ENCODE measurements at regions not wholly inside any gene's neighbourhood (a gene's known extent, or its start where the extent isn't known, plus 50 kb on each side); places are given as distances from the start of the nearest gene placed in this dataset.

DNA sequence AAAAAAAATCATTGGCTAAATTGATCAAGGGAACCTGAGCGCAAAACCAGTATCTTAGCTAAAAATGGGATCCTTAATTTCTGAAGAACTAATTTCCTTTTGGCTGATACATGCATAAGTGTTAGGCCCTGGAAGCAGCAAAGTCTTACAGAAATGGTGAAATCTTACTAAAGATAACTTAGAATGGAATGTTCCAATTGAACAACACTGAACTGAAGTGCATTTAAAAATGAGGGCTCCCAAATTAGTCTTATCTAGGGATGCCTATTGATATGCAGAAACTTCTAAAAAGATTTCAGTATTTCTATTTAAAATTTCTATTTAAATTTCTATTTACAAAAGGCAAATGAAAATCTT, 120.7 kb upstream of the BANK1 start:
- WGBS, 2 donors: 93 to 97% methylated on average over 1 of the region's 1 CpG
- H3K4me3 ChIP-seq (ENCODE audit: low read depth, poor library complexity, severe bottlenecking): no peak overlapping the region
- TF ChIP-seq POLR2A (IDR thresholded peaks at IDR 0.05): no peak
- intact Hi-C loops (cut with DNase I; ENCODE audit: low total_unique reads): no loop called here
- DNase-seq (ENCODE audit: low spot score in 2 of 2): no peak

DNA sequence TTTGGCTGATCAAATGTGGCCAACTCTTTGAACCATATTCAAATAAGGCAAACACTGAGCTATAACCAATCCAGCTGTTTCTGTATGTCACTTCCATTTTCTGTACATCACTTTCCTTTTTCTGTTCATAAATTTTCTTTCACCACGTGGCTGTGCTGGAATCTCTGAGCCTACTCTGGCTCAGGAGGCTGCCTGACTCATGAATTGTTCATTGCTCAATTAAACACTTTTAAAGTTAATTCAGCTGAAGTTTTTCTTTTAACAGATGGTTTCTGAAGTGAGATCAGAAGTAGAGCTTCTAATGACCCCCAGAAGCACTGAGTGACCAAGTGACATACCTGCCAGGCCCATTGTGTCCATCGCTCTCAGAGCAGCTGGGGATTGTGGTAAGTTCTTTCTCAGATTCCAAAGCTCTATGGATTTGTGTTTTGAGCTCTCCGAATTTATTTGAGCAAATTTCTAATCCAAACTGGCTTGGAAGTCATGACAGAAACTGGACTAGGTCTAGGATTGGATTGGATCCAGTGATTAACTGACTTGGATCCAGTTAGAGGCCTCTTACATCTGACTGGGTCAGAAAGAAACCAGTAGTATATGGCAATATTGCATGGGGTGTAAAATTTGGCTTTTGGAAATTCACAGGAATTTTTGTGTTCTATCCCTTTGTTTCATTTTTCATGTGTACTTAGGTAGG, 121.2 kb upstream of the BANK1 start:
- intact Hi-C loops (cut with DNase I; ENCODE audit: low total_unique reads): no loop called here
- TF ChIP-seq POLR2A (IDR thresholded peaks at IDR 0.05): no peak
- TF ChIP-seq, protein P1, sequence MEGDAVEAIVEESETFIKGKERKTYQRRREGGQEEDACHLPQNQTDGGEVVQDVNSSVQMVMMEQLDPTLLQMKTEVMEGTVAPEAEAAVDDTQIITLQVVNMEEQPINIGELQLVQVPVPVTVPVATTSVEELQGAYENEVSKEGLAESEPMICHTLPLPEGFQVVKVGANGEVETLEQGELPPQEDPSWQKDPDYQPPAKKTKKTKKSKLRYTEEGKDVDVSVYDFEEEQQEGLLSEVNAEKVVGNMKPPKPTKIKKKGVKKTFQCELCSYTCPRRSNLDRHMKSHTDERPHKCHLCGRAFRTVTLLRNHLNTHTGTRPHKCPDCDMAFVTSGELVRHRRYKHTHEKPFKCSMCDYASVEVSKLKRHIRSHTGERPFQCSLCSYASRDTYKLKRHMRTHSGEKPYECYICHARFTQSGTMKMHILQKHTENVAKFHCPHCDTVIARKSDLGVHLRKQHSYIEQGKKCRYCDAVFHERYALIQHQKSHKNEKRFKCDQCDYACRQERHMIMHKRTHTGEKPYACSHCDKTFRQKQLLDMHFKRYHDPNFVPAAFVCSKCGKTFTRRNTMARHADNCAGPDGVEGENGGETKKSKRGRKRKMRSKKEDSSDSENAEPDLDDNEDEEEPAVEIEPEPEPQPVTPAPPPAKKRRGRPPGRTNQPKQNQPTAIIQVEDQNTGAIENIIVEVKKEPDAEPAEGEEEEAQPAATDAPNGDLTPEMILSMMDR (IDR thresholded peaks at IDR 0.05): no peak
- 66 to 70% methylated on average over 3 of the region's 3 CpGs for WGBS, 2 donors
- H3K4me3 ChIP-seq (ENCODE audit: low read depth, poor library complexity, severe bottlenecking): no peak overlapping the region
- DNase-seq (ENCODE audit: low spot score in 2 of 2): no peak

DNA sequence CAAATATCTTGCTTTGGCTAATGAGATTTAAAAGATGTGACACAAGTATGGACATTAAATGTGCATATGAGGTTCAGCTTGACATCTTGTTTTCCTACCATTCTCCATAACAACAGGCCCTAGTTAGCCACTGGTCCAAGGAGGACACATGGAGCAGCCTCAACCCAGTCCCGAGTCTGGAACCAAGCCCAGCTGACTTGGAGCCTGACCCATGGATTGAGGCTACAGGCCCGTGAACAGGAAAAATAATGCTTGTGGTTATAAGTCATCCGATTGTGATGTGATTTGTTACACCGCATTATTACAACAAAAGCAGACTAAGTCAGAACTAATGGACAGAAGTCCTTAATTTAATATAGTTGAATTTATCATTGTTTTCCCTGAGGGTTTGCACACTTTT, 123.2 kb upstream of the BANK1 start:
- DNase-seq (ENCODE audit: low spot score in 2 of 2): no peak
- TF ChIP-seq, protein P1 (IDR thresholded peaks at IDR 0.05): no peak
- TF ChIP-seq POLR2A (IDR thresholded peaks at IDR 0.05): no peak
- no peak overlapping the region for H3K4me3 ChIP-seq (ENCODE audit: low read depth, poor library complexity, severe bottlenecking)
- intact Hi-C loops (cut with DNase I; ENCODE audit: low total_unique reads): no loop called here
- 76 to 82% methylated on average over 4 of the region's 4 CpGs for WGBS, 2 donors

DNA sequence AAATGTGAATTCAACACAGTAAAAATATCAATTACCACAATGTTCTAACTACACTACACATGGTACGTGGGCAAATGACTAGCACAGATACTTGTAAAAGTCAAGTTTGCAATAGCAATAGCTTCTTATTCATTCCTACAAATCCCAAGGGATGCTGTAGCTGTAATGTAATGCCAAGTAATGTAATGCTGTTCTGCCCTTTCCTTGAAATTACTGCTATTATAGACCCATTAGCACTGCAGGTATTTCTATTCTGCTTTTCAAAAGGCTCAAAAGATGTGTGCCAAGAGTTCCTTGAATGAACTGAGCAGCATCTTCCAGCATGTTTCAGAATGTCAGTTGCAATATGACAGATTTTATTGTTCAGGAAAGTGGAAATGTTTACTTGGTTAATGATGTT, 129.9 kb upstream of the BANK1 start:
- 49 to 83% methylated on average over 1 of the region's 1 CpG for WGBS, 2 donors
- intact Hi-C loops (cut with DNase I; ENCODE audit: low total_unique reads): no loop called here
- no peak for DNase-seq (ENCODE audit: low spot score in 2 of 2)
- no peak overlapping the region for H3K4me3 ChIP-seq (ENCODE audit: low read depth, poor library complexity, severe bottlenecking)
- TF ChIP-seq POLR2A (IDR thresholded peaks at IDR 0.05): no peak
- TF ChIP-seq, protein P1 (IDR thresholded peaks at IDR 0.05): no peak

DNA sequence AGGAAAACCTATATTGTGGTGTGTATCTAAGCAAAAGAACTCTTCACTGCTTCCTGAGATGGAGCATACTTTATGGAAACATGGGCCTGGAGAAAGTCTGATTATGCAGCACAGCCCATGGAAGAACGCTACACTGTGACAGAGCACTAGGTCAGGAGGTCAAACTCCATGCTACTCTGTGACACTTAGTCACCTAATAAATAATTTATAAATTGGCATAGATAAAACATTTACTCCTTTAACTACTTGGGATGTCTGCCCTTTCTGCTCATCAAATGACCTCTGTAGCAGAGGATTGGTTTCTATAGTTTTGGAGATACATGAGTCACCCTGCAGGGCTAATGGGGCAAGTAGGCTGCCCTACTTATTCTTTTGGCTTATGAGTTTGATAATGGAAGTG, 134.7 kb upstream of the BANK1 start:
- WGBS, 2 donors: 60 to 67% methylated on average over 1 of the region's 1 CpG
- no peak overlapping the region for H3K4me3 ChIP-seq (ENCODE audit: low read depth, poor library complexity, severe bottlenecking)

DNA sequence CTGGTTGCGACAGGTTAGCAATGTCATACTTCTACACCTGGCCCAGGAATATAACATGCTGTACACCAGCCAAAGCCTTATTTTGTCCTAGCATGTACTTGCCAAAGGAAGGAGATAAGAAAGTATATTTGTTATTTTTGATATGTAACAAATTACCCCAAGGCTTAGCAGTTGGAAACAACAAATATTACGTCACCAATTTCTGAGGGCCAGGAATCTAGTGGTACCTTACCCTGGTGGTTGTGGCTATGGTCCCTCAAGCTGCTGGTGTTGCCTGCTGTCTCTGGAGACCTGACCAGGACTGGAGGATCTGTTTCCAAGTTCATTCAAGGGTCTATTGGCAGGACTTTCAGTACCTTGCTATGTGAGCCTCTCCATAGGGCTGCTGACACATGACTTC, 135.5 kb upstream of the BANK1 start:
- TF ChIP-seq, protein P1 (IDR thresholded peaks at IDR 0.05): no peak
- TF ChIP-seq POLR2A (IDR thresholded peaks at IDR 0.05): no peak
- H3K4me3 ChIP-seq (ENCODE audit: low read depth, poor library complexity, severe bottlenecking): no peak overlapping the region
- WGBS, 2 donors: 65% methylated on average over 2 of the region's 2 CpGs
- no peak for DNase-seq (ENCODE audit: low spot score in 2 of 2)
- intact Hi-C loops (cut with DNase I; ENCODE audit: low total_unique reads): no loop called here

More for the DNA sequence above, 134.7 kb upstream of the BANK1 start:
- intact Hi-C loops (cut with DNase I; ENCODE audit: low total_unique reads): no loop called here
- no peak for DNase-seq (ENCODE audit: low spot score in 2 of 2)
- TF ChIP-seq POLR2A (IDR thresholded peaks at IDR 0.05): no peak
- TF ChIP-seq, protein P1 (IDR thresholded peaks at IDR 0.05): no peak
